ENCODE measurements at regions not wholly inside any gene's neighbourhood (a gene's known extent, or its start where the extent isn't known, plus 50 kb on each side); places are given as distances from the start of the nearest gene placed in this dataset.
"Not testable (repeated sequence)": the region's sequence is repeated elsewhere in the genome, so short reads cannot be mapped to it uniquely, and the experiment has no call there.

GRCh38 chr3:125831005-125831750 is 137.8 kb upstream of the ROPN1B start:
- H3K27ac ChIP-seq (replicated peaks); DNase-seq; H3K27me3 ChIP-seq (ENCODE audit: low read depth); H3K4me1 ChIP-seq; intact Hi-C loops (cut with micrococcal nuclease); H3K4me3 ChIP-seq; H3K36me3 ChIP-seq: not testable (repeated sequence)
- H3K9me3 ChIP-seq (replicated peaks), result peaks cover 20% of the 10 kb centered on the region

- H3K36me3 ChIP-seq; intact Hi-C loops (cut with micrococcal nuclease); DNase-seq; H3K4me3 ChIP-seq; H3K27me3 ChIP-seq (ENCODE audit: low read depth); H3K4me1 ChIP-seq; H3K9me3 ChIP-seq (replicated peaks): not testable (repeated sequence)
- peak overlapping the region; percentile 22 for H3K27ac ChIP-seq (replicated peaks)
These were observed 133.4 kb upstream of the ROPN1B start for GRCh38 chr3:125835562-125835961.

- H3K9me3 ChIP-seq (replicated peaks); H3K4me1 ChIP-seq; DNase-seq; H3K27me3 ChIP-seq (ENCODE audit: low read depth); H3K36me3 ChIP-seq; intact Hi-C loops (cut with micrococcal nuclease); H3K4me3 ChIP-seq: not testable (repeated sequence)
- H3K27ac ChIP-seq (replicated peaks), result peak overlapping the region; percentile 22
These were observed 132.9 kb upstream of the ROPN1B start for GRCh38 chr3:125836011-125836551.

- H3K27ac ChIP-seq (replicated peaks); DNase-seq; intact Hi-C loops (cut with micrococcal nuclease); H3K9me3 ChIP-seq (replicated peaks); H3K27me3 ChIP-seq (ENCODE audit: low read depth); H3K4me1 ChIP-seq; H3K4me3 ChIP-seq; H3K36me3 ChIP-seq: not testable (repeated sequence)
These were observed 132.2 kb upstream of the ROPN1B start for GRCh38 chr3:125836786-125837185.

GRCh38 chr3:125838857-125839256 is 130.1 kb upstream of the ROPN1B start:
- H3K4me1 ChIP-seq; DNase-seq; H3K36me3 ChIP-seq; H3K27ac ChIP-seq (replicated peaks); H3K27me3 ChIP-seq (ENCODE audit: low read depth); intact Hi-C loops (cut with micrococcal nuclease); H3K4me3 ChIP-seq; H3K9me3 ChIP-seq (replicated peaks): not testable (repeated sequence)

GRCh38 chr3:125840465-125840864 is 128.5 kb upstream of the ROPN1B start:
- intact Hi-C loops (cut with micrococcal nuclease); DNase-seq; H3K36me3 ChIP-seq; H3K9me3 ChIP-seq (replicated peaks); H3K27me3 ChIP-seq (ENCODE audit: low read depth); H3K27ac ChIP-seq (replicated peaks); H3K4me3 ChIP-seq; H3K4me1 ChIP-seq: not testable (repeated sequence)

- H3K4me3 ChIP-seq; intact Hi-C loops (cut with micrococcal nuclease); H3K27me3 ChIP-seq (ENCODE audit: low read depth); DNase-seq; H3K36me3 ChIP-seq; H3K27ac ChIP-seq (replicated peaks); H3K4me1 ChIP-seq: not testable (repeated sequence)
- peaks cover 16% of the 10 kb centered on the region for H3K9me3 ChIP-seq (replicated peaks)
These were observed 121.0 kb upstream of the ROPN1B start for GRCh38 chr3:125847966-125848365.

- H3K9me3 ChIP-seq (replicated peaks); DNase-seq; H3K36me3 ChIP-seq; H3K4me3 ChIP-seq; H3K27ac ChIP-seq (replicated peaks); H3K27me3 ChIP-seq (ENCODE audit: low read depth); H3K4me1 ChIP-seq; intact Hi-C loops (cut with micrococcal nuclease): not testable (repeated sequence)
These were observed 114.0 kb upstream of the ROPN1B start for GRCh38 chr3:125855006-125855405.

- H3K36me3 ChIP-seq; H3K27ac ChIP-seq (replicated peaks); H3K4me1 ChIP-seq; H3K4me3 ChIP-seq; H3K27me3 ChIP-seq (ENCODE audit: low read depth); DNase-seq; H3K9me3 ChIP-seq (replicated peaks); intact Hi-C loops (cut with micrococcal nuclease): not testable (repeated sequence)
These were observed 108.4 kb upstream of the ROPN1B start for GRCh38 chr3:125860547-125860946.

GRCh38 chr3:125862841-125863254 is 106.1 kb upstream of the ROPN1B start:
- H3K4me3 ChIP-seq; H3K4me1 ChIP-seq; H3K27me3 ChIP-seq (ENCODE audit: low read depth); H3K9me3 ChIP-seq (replicated peaks); DNase-seq; H3K36me3 ChIP-seq; H3K27ac ChIP-seq (replicated peaks); intact Hi-C loops (cut with micrococcal nuclease): not testable (repeated sequence)

- DNase-seq; H3K27ac ChIP-seq (replicated peaks); H3K4me1 ChIP-seq; H3K27me3 ChIP-seq (ENCODE audit: low read depth); H3K36me3 ChIP-seq; H3K4me3 ChIP-seq; intact Hi-C loops (cut with micrococcal nuclease); H3K9me3 ChIP-seq (replicated peaks): not testable (repeated sequence)
These were observed 104.4 kb upstream of the ROPN1B start for GRCh38 chr3:125864532-125864931.

GRCh38 chr3:125886006-125886405 is 83.0 kb upstream of the ROPN1B start:
- DNase-seq, result peak; percentile 76
- H3K27ac ChIP-seq (replicated peaks), result peak overlapping the region; percentile 30

GRCh38 chr3:125899181-125899580 is 69.8 kb upstream of the ROPN1B start:
- H3K4me1 ChIP-seq; DNase-seq; intact Hi-C loops (cut with micrococcal nuclease); H3K4me3 ChIP-seq; H3K36me3 ChIP-seq; H3K27me3 ChIP-seq (ENCODE audit: low read depth); H3K27ac ChIP-seq (replicated peaks); H3K9me3 ChIP-seq (replicated peaks): not testable (repeated sequence)

More at GRCh38 chr3:125886006-125886405, 83.0 kb upstream of the ROPN1B start:
- intact Hi-C loops (cut with micrococcal nuclease); H3K27me3 ChIP-seq (ENCODE audit: low read depth); H3K36me3 ChIP-seq: not testable (repeated sequence)
- Histone ChIP-seq H3K4me1 (peaks cover 13% of the 10 kb centered on the region), H3K4me3 (peak overlapping the region; percentile 6), H3K9me3 (replicated peaks) (peaks cover 29% of the 10 kb centered on the region)

- H3K27me3 ChIP-seq (ENCODE audit: low read depth); intact Hi-C loops (cut with micrococcal nuclease); H3K9me3 ChIP-seq (replicated peaks); H3K27ac ChIP-seq (replicated peaks); H3K4me1 ChIP-seq; DNase-seq; H3K4me3 ChIP-seq; H3K36me3 ChIP-seq: not testable (repeated sequence)
These were observed 67.5 kb upstream of the ROPN1B start for GRCh38 chr3:125901473-125901872.

Measured in left ventricle myocardium inferior (tissue), 1 donor.